H9 (cell line): ENCODE measurements at regions not wholly inside any gene's neighbourhood (a gene's known extent, or its start where the extent isn't known, plus 50 kb on each side); places are given as distances from the start of the nearest gene placed in this dataset.

ENCODE experiments used
- DNase-seq: peaks from one replicate; pipeline ENCODE4 v3.0.0-alpha.2; 2017
- H2AFZ ChIP-seq: one replicate; pipeline ENCODE4 v1.6.1; 2013; ENCODE audit warnings: mild to moderate bottlenecking, low read length, control low read depth, moderate library complexity
- H2AK5ac ChIP-seq: 2 replicates; pipeline ENCODE4 v1.6.1; 2013; ENCODE audit warnings: low read length, control low read depth, mixed read lengths; ENCODE audit not compliant: insufficient read length
- H2BK120ac ChIP-seq: one replicate; pipeline ENCODE4 v1.6.1; 2013; ENCODE audit warnings: low read depth, mild to moderate bottlenecking, low read length, control low read depth, inconsistent platforms; ENCODE audit not compliant: poor library complexity, severe bottlenecking
- H2BK12ac ChIP-seq: 2 replicates; pipeline ENCODE4 v1.6.1; 2013; ENCODE audit warnings: low read length, control low read depth, mixed read lengths, low read depth; ENCODE audit not compliant: insufficient read length
- H2BK15ac ChIP-seq: 2 replicates; pipeline ENCODE4 v1.6.1; 2013; ENCODE audit warnings: low read depth, low read length, control low read depth
- H2BK20ac ChIP-seq: one replicate; pipeline ENCODE4 v1.6.1; 2013; ENCODE audit warnings: low read depth, mild to moderate bottlenecking, low read length, control low read depth, inconsistent platforms; ENCODE audit not compliant: poor library complexity, severe bottlenecking
- H2BK5ac ChIP-seq: 2 replicates; pipeline ENCODE4 v1.6.1; 2013; ENCODE audit warnings: low read length, control low read depth, mixed read lengths; ENCODE audit not compliant: insufficient read length
- H3K14ac ChIP-seq: 2 replicates; pipeline ENCODE4 v1.6.1; 2013; ENCODE audit warnings: low read length, control low read depth; ENCODE audit not compliant: insufficient read depth
- H3K18ac ChIP-seq: 2 replicates; pipeline ENCODE4 v1.6.1; 2013; ENCODE audit warnings: low read depth, mild to moderate bottlenecking, mixed read lengths, low read length, control low read depth; ENCODE audit not compliant: insufficient read length
- H3K23ac ChIP-seq: 2 replicates; pipeline ENCODE4 v1.6.1; 2013; ENCODE audit warnings: low read length, control low read depth, mixed read lengths, low read depth; ENCODE audit not compliant: insufficient read length
- H3K23me2 ChIP-seq: 2 replicates; pipeline ENCODE4 v1.6.1; 2013; ENCODE audit warnings: low read depth, mild to moderate bottlenecking, mixed read lengths, low read length, control low read depth; ENCODE audit not compliant: insufficient read length, poor library complexity, severe bottlenecking
- H3K27ac ChIP-seq: 2 replicates; pipeline ENCODE4 v1.5.1; 2013; ENCODE audit warnings: low read length, control low read depth, mixed read lengths, low read depth; ENCODE audit not compliant: insufficient read length
- H3K27me3 ChIP-seq: 2 replicates; pipeline ENCODE4 v1.6.1; 2013; ENCODE audit warnings: low read length, control low read depth, inconsistent platforms; ENCODE audit not compliant: insufficient read depth
- H3K4ac ChIP-seq: 2 replicates; pipeline ENCODE4 v1.6.1; 2013; ENCODE audit warnings: low read depth, mild to moderate bottlenecking, control low read depth, inconsistent platforms, low read length, moderate library complexity
- H3K4me1 ChIP-seq: 2 replicates; pipeline ENCODE4 v1.6.1; 2013; ENCODE audit warnings: low read length, control low read depth, inconsistent platforms; ENCODE audit not compliant: insufficient read depth
- H3K4me2 ChIP-seq: 2 replicates; pipeline ENCODE4 v1.6.1; 2013; ENCODE audit warnings: low read length, control low read depth, mixed read lengths; ENCODE audit not compliant: insufficient read length, insufficient read depth
- H3K56ac ChIP-seq: 2 replicates; pipeline ENCODE4 v1.6.1; 2013; ENCODE audit warnings: low read depth, mild to moderate bottlenecking, mixed read lengths, low read length, control low read depth; ENCODE audit not compliant: insufficient read length
- H3K79me1 ChIP-seq: 2 replicates; pipeline ENCODE4 v1.6.1; 2013; ENCODE audit warnings: low read depth, mild to moderate bottlenecking, moderate library complexity, low read length, control low read depth, inconsistent platforms; ENCODE audit not compliant: insufficient read depth, poor library complexity, severe bottlenecking
- H3K79me2 ChIP-seq: 2 replicates; pipeline ENCODE4 v1.6.1; 2013; ENCODE audit warnings: low read length, control low read depth, inconsistent platforms; ENCODE audit not compliant: insufficient read depth
- H3K9ac ChIP-seq: 2 replicates; pipeline ENCODE4 v1.6.1; 2013; ENCODE audit warnings: low read length, control low read depth, mixed read lengths; ENCODE audit not compliant: insufficient read length; ENCODE audit errors: extremely low read depth
- H3K9me3 ChIP-seq: one replicate; pipeline ENCODE4 v1.6.1; 2013; ENCODE audit warnings: low read depth, low read length, inconsistent platforms; ENCODE audit not compliant: control insufficient read depth
- H3T11ph ChIP-seq: one replicate; pipeline ENCODE4 v1.6.1; 2013; ENCODE audit warnings: mild to moderate bottlenecking, low read length, control low read depth, inconsistent platforms
- H4K20me1 ChIP-seq: one replicate; pipeline ENCODE4 v1.6.1; 2013; ENCODE audit not compliant: control insufficient read depth, insufficient read length, insufficient read depth
- H4K5ac ChIP-seq: 2 replicates; pipeline ENCODE4 v1.6.1; 2013; ENCODE audit warnings: low read depth, mild to moderate bottlenecking, mixed read lengths, low read length, control low read depth; ENCODE audit not compliant: insufficient read length
- H4K8ac ChIP-seq: replicated peaks from 2 replicates; pipeline ENCODE4 v1.6.1; 2013; ENCODE audit warnings: low read length, control low read depth, mixed read lengths, low read depth; ENCODE audit not compliant: insufficient read length
- H4K91ac ChIP-seq: 2 replicates; pipeline ENCODE4 v1.6.1; 2013; ENCODE audit warnings: low read depth, mild to moderate bottlenecking, moderate library complexity, mixed read lengths, low read length, control low read depth; ENCODE audit not compliant: insufficient read length
- H3K27ac Mint-ChIP-seq, 3 experiments: 2 replicates in 2 of 3; 3 replicates in 1 of 3; pipeline ENCODE4 v1.8.0; 2020 to 2021; ENCODE audit warnings: mixed read lengths in 3 of 3, mild to moderate bottlenecking in 1 of 3, moderate library complexity in 1 of 3
- H3K27me3 Mint-ChIP-seq: 2 replicates; pipeline ENCODE4 v1.8.0; 2021; ENCODE audit warnings: low read depth, mild to moderate bottlenecking, moderate library complexity, mixed read lengths
- H3K36me3 Mint-ChIP-seq, 3 experiments: 2 replicates in 2 of 3; 3 replicates in 1 of 3; pipeline ENCODE4 v1.8.0; 2020 to 2021; ENCODE audit warnings: low read depth in 3 of 3, mixed read lengths in 3 of 3; ENCODE audit not compliant: insufficient read depth in 1 of 3
- H3K4me1 Mint-ChIP-seq, 2 experiments: 2 replicates each; pipeline ENCODE4 v1.8.0; 2020; ENCODE audit warnings: mixed read lengths in 2 of 2
- H3K4me3 Mint-ChIP-seq, 2 experiments: 2 replicates in 1 of 2; 3 replicates in 1 of 2; pipeline ENCODE4 v1.8.0; 2020 to 2021; ENCODE audit warnings: mild to moderate bottlenecking in 2 of 2, mixed read lengths in 2 of 2, moderate library complexity in 1 of 2
- H3K9me3 Mint-ChIP-seq, 2 experiments: 2 replicates in 1 of 2; 3 replicates in 1 of 2; pipeline ENCODE4 v1.8.0; 2020; ENCODE audit warnings: mild to moderate bottlenecking in 2 of 2, mixed read lengths in 2 of 2, moderate library complexity in 1 of 2
- CTCF ChIP-seq: fragments of 200-600 bp; sonication (generic); conservative IDR thresholded peaks from 3 replicates; pipeline ENCODE4 v1.8.0; 2021; ENCODE audit warnings: antibody characterized with exemption, mild to moderate bottlenecking
- WGBS: extraction: QIAGEN DNeasy Blood & Tissue Kit; methylation state at CpG from one replicate; pipeline ENCODE4 v1.1.7; 2013; ENCODE audit warnings: missing lambda C conversion rate, low lambda C conversion rate, mixed read lengths; ENCODE audit not compliant: insufficient read length; ENCODE audit errors: extremely low coverage; 5-methylcytosine and 5-hydroxymethylcytosine counted together

- no peaks in the 10 kb centered on the region for H3K9me3 ChIP-seq
- no peak overlapping the region for H3K56ac ChIP-seq
- no peak overlapping the region for H2AK5ac ChIP-seq
- no peak overlapping the region for H3K18ac ChIP-seq
- no peaks in the 10 kb centered on the region; the same call in 1 of the 2 replicates for H3K4me1 ChIP-seq
- H3K23me2 ChIP-seq: peaks cover 11% of the 10 kb centered on the region
- Mint-ChIP-seq H3K27me3 (peaks cover 100% of the 10 kb centered on the region), H3K36me3 (no peaks in the 10 kb centered on the region), H3K4me1 (peaks cover 72 to 77% of the 10 kb centered on the region in 2 experiments), H3K4me3 (no peak overlapping the region), H3K27ac (no peak overlapping the region), H3K9me3 (peaks cover 0 to 8% of the 10 kb centered on the region in 2 experiments; a peak in 2 of 5 replicates)
- no peak for DNase-seq
- H2BK20ac ChIP-seq: no peak overlapping the region
- H2BK120ac ChIP-seq: no peak overlapping the region
- H3K79me1 ChIP-seq: no peaks in the 10 kb centered on the region
- no peak overlapping the region for H2AFZ ChIP-seq
- peaks cover 97% of the 10 kb centered on the region for H3K27me3 ChIP-seq
- TF ChIP-seq CTCF: no peak
- H3K27ac ChIP-seq: no peak overlapping the region
- no peak overlapping the region for H3K4ac ChIP-seq
- no peaks in the 10 kb centered on the region for H4K20me1 ChIP-seq
- H2BK15ac ChIP-seq: no peak overlapping the region
- no CpG with 5 or more reads among the region's 14 CpGs for WGBS
- no peak overlapping the region for H3K9ac ChIP-seq
- no peak overlapping the region for H3K23ac ChIP-seq
- no peak overlapping the region for H4K8ac ChIP-seq
- no peaks in the 10 kb centered on the region for H3K79me2 ChIP-seq
- H2BK5ac ChIP-seq: no peak overlapping the region
- H3T11ph ChIP-seq: no peak overlapping the region
- H4K91ac ChIP-seq: no peak overlapping the region
- no peak overlapping the region for H3K14ac ChIP-seq
- no peak overlapping the region for H2BK12ac ChIP-seq
- no peak overlapping the region for H4K5ac ChIP-seq
- peak overlapping the region; percentile 61 for H3K4me2 ChIP-seq
Measured at GRCh38 chr6:28770732-28771131, 153.1 kb downstream of the TRIM27 start.
